ENCODE measurements at regions not wholly inside any gene's neighbourhood (a gene's known extent, or its start where the extent isn't known, plus 50 kb on each side); places are given as distances from the start of the nearest gene placed in this dataset.

GRCh38 chr7:20267482-20267881, 50.3 kb upstream of the MACC1 start:
- CTCF ChIA-PET: interaction anchor here (1.5 kb wide), 1 partner anchor 8 kb away, joined by 4 read pairs; no protein-coding TSS in a partner anchor

GRCh38 chr7:20268824-20269223, 51.6 kb upstream of the MACC1 start:
- POLR2A ChIA-PET: no interaction called here
- no peak for DNase-seq (ENCODE audit: low read depth)
- no peak overlapping the region for H3K4me3 ChIP-seq (ENCODE audit: low read depth, low read length)
- H3K36me3 ChIP-seq (ENCODE audit: control insufficient read depth, insufficient read depth, low read length): no peaks in the 10 kb centered on the region
- H3K27me3 ChIP-seq (ENCODE audit: control insufficient read depth, insufficient read depth, low read length): no peaks in the 10 kb centered on the region
- no peak for TF ChIP-seq CTCF (IDR thresholded peaks at IDR 0.05; ENCODE audit: insufficient read depth, low read depth, low read length)
- CTCF ChIA-PET: interaction anchor here (1.2 kb wide), 1 partner anchor 115 kb away, joined by 3 read pairs; no protein-coding TSS in a partner anchor

More at GRCh38 chr7:20267482-20267881, 50.3 kb upstream of the MACC1 start:
- H3K4me3 ChIP-seq (ENCODE audit: low read depth, low read length): no peak overlapping the region
- no peak for DNase-seq (ENCODE audit: low read depth)
- no peaks in the 10 kb centered on the region for H3K27me3 ChIP-seq (ENCODE audit: control insufficient read depth, insufficient read depth, low read length)
- H3K36me3 ChIP-seq (ENCODE audit: control insufficient read depth, insufficient read depth, low read length): no peaks in the 10 kb centered on the region
- no peak for TF ChIP-seq CTCF (IDR thresholded peaks at IDR 0.05; ENCODE audit: insufficient read depth, low read depth, low read length)
- POLR2A ChIA-PET: no interaction called here

GRCh38 chr7:20269726-20270125, 52.5 kb upstream of the MACC1 start:
- peak; percentile 18 for DNase-seq (ENCODE audit: low read depth)
- no peak for TF ChIP-seq CTCF (IDR thresholded peaks at IDR 0.05; ENCODE audit: insufficient read depth, low read depth, low read length)
- ChIA-PET POLR2A (no interaction called here), CTCF (no interaction called here)
- Histone ChIP-seq H3K4me3 (ENCODE audit: low read depth, low read length) (no peak overlapping the region), H3K36me3 (ENCODE audit: control insufficient read depth, insufficient read depth, low read length) (no peaks in the 10 kb centered on the region), H3K27me3 (ENCODE audit: control insufficient read depth, insufficient read depth, low read length) (no peaks in the 10 kb centered on the region)

- no peak for DNase-seq (ENCODE audit: low read depth)
- CTCF ChIA-PET: no interaction called here
Observed at GRCh38 chr7:20270371-20270770, 53.2 kb upstream of the MACC1 start.

GRCh38 chr7:20270867-20271266, 53.7 kb upstream of the MACC1 start:
- Histone ChIP-seq H3K27me3 (ENCODE audit: control insufficient read depth, insufficient read depth, low read length) (no peaks in the 10 kb centered on the region), H3K4me3 (ENCODE audit: low read depth, low read length) (no peak overlapping the region), H3K36me3 (ENCODE audit: control insufficient read depth, insufficient read depth, low read length) (no peaks in the 10 kb centered on the region)
- ChIA-PET POLR2A (no interaction called here), CTCF (no interaction called here)
- no peak for DNase-seq (ENCODE audit: low read depth)
- no peak for TF ChIP-seq CTCF (IDR thresholded peaks at IDR 0.05; ENCODE audit: insufficient read depth, low read depth, low read length)

More at GRCh38 chr7:20270371-20270770, 53.2 kb upstream of the MACC1 start:
- no peak for TF ChIP-seq CTCF (IDR thresholded peaks at IDR 0.05; ENCODE audit: insufficient read depth, low read depth, low read length)
- no peaks in the 10 kb centered on the region for H3K27me3 ChIP-seq (ENCODE audit: control insufficient read depth, insufficient read depth, low read length)
- H3K4me3 ChIP-seq (ENCODE audit: low read depth, low read length): no peak overlapping the region
- no peaks in the 10 kb centered on the region for H3K36me3 ChIP-seq (ENCODE audit: control insufficient read depth, insufficient read depth, low read length)
- POLR2A ChIA-PET: no interaction called here

Data from BJ (cell line).